RWPE2 (cell line): ENCODE measurements at regions not wholly inside any gene's neighbourhood (a gene's known extent, or its start where the extent isn't known, plus 50 kb on each side); places are given as distances from the start of the nearest gene placed in this dataset.

Experiments
- ATAC-seq: fragments of 200-7000 bp; cut with Tn5 transposase; 3 replicates; pipeline ENCODE4 v1.9.1; 2021; ENCODE audit warnings: low read depth
- DNase-seq: peaks from one replicate; pipeline ENCODE4 v3.0.0-alpha.2; 2020; ENCODE audit warnings: low spot score
- H3K27ac ChIP-seq: fragments of 450-650 bp; 2 replicates; pipeline ENCODE4 v1.5.1; 2017; ENCODE audit warnings: mild to moderate bottlenecking; ENCODE audit not compliant: poor library complexity, severe bottlenecking
- H3K27me3 ChIP-seq: fragments of 250-450 bp; sonication (Bioruptor Pico); 2 replicates; pipeline ENCODE4 v1.5.1; 2021; ENCODE audit warnings: mild to moderate bottlenecking, moderate library complexity; ENCODE audit not compliant: insufficient read depth, poor library complexity, severe bottlenecking
- H3K36me3 ChIP-seq: fragments of 250-450 bp; sonication (Bioruptor Pico); 2 replicates; pipeline ENCODE4 v1.5.1; 2020; ENCODE audit warnings: low read depth, mild to moderate bottlenecking, moderate library complexity
- H3K4me1 ChIP-seq: fragments of 250-450 bp; sonication (Bioruptor Pico); 2 replicates; pipeline ENCODE4 v1.5.1; 2021; ENCODE audit warnings: mild to moderate bottlenecking, moderate library complexity; ENCODE audit not compliant: insufficient read depth, poor library complexity, severe bottlenecking
- H3K4me3 ChIP-seq: fragments of 250-450 bp; sonication (Bioruptor Pico); 2 replicates; pipeline ENCODE4 v1.5.1; 2021; ENCODE audit warnings: mild to moderate bottlenecking, moderate library complexity; ENCODE audit not compliant: severe bottlenecking
- H3K9me3 ChIP-seq: fragments of 250-450 bp; sonication (Bioruptor Pico); 2 replicates; pipeline ENCODE4 v1.5.1; 2021; ENCODE audit warnings: mild to moderate bottlenecking, moderate library complexity; ENCODE audit not compliant: severe bottlenecking
- CTCF ChIP-seq: fragments of 450-650 bp; IDR thresholded peaks from one replicate; pipeline ENCODE4 v1.5.1; 2017; ENCODE audit warnings: mild to moderate bottlenecking, moderate library complexity; ENCODE audit not compliant: poor library complexity, severe bottlenecking

GRCh38 chr7:12761111-12761510 is 73.7 kb downstream of the ARL4A start:
- Histone ChIP-seq H3K36me3 (no peaks in the 10 kb centered on the region), H3K4me1 (peaks cover 12% of the 10 kb centered on the region), H3K4me3 (no peak overlapping the region), H3K27me3 (no peaks in the 10 kb centered on the region), H3K27ac (no peak overlapping the region), H3K9me3 (no peaks in the 10 kb centered on the region)
- DNase-seq (no peak), ATAC-seq (no peak)
- no peak for TF ChIP-seq CTCF

GRCh38 chr7:12761691-12762090 is 74.3 kb downstream of the ARL4A start:
- H3K27me3 ChIP-seq, result no peaks in the 10 kb centered on the region
- H3K27ac ChIP-seq, result no peak overlapping the region
- ATAC-seq (no peak), DNase-seq (no peak)
- H3K4me3 ChIP-seq, result no peak overlapping the region
- peaks cover 12% of the 10 kb centered on the region for H3K4me1 ChIP-seq
- H3K9me3 ChIP-seq, result no peaks in the 10 kb centered on the region
- no peak for TF ChIP-seq CTCF
- no peaks in the 10 kb centered on the region for H3K36me3 ChIP-seq

- no peak for ATAC-seq
Observed at GRCh38 chr7:12764458-12764891, 77.0 kb downstream of the ARL4A start.

GRCh38 chr7:12765431-12766100 is 78.1 kb downstream of the ARL4A start:
- no peak overlapping the region for H3K27ac ChIP-seq
- H3K27me3 ChIP-seq, result no peaks in the 10 kb centered on the region
- no peak overlapping the region for H3K4me3 ChIP-seq
- TF ChIP-seq CTCF, result no peak
- H3K4me1 ChIP-seq, result peaks cover 8% of the 10 kb centered on the region
- no peaks in the 10 kb centered on the region for H3K36me3 ChIP-seq
- no peak for DNase-seq
- H3K9me3 ChIP-seq, result no peaks in the 10 kb centered on the region
- no peak for ATAC-seq

More at GRCh38 chr7:12764458-12764891, 77.0 kb downstream of the ARL4A start:
- Histone ChIP-seq H3K4me3 (no peak overlapping the region), H3K36me3 (no peaks in the 10 kb centered on the region), H3K27me3 (no peaks in the 10 kb centered on the region), H3K9me3 (no peaks in the 10 kb centered on the region), H3K4me1 (peaks cover under 1% of the 10 kb centered on the region), H3K27ac (no peak overlapping the region)
- DNase-seq, result no peak
- TF ChIP-seq CTCF, result no peak

GRCh38 chr7:12766416-12766815 is 79.0 kb downstream of the ARL4A start:
- no peak overlapping the region for H3K4me3 ChIP-seq
- TF ChIP-seq CTCF, result no peak
- H3K4me1 ChIP-seq, result peaks cover 17% of the 10 kb centered on the region
- H3K27me3 ChIP-seq, result no peaks in the 10 kb centered on the region
- no peak overlapping the region for H3K27ac ChIP-seq
- DNase-seq, result no peak
- no peaks in the 10 kb centered on the region for H3K36me3 ChIP-seq
- no peaks in the 10 kb centered on the region for H3K9me3 ChIP-seq
- no peak for ATAC-seq
